LNCAP (cell line): ENCODE measurements at regions not wholly inside any gene's neighbourhood (a gene's known extent, or its start where the extent isn't known, plus 50 kb on each side); places are given as distances from the start of the nearest gene placed in this dataset.

Source experiments
- TF ChIP-seq, protein P1 (sequence below): fragments of 450-650 bp; IDR thresholded peaks from 2 replicates; pipeline ENCODE4 v1.5.1; 2017; ENCODE audit warnings: mild to moderate bottlenecking

DNA sequence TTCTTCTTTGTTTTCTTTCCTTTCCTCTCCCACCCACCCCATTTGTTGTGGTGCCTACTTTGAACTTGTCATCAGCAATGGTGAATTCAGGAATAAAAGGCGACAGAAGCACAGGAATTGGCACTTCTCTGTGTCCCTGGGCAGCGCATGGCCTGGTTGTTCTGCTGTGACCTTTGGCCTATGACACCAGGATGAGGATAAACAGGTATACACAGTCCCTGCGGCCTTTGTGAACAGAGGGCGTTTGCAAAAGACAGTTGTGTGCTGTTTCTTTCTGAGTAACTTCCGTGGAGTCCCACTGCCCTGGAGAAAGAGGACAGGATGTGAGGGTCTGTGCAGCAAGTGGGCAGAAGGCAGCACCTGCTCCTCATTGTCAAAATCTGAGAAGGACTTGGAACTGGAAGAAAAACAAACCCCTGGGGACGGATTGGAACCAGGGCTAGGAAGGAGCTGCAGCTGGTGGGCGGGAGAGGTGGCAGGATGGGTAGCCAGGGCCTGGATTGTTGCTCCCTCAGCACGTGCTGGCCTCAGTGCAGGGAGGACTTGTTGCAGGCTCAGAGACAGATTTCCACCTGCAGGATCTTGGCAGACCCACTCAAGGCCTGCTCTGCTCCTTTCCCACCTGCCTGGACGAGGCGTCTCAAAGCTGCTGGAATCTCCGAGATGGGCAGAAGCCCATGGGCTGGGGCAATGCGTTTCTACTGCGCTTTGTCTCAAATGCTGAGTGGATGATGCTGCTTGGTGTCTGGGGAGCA lies 159.5 kb downstream of the ACKR3 start:
- TF ChIP-seq, protein P1, sequence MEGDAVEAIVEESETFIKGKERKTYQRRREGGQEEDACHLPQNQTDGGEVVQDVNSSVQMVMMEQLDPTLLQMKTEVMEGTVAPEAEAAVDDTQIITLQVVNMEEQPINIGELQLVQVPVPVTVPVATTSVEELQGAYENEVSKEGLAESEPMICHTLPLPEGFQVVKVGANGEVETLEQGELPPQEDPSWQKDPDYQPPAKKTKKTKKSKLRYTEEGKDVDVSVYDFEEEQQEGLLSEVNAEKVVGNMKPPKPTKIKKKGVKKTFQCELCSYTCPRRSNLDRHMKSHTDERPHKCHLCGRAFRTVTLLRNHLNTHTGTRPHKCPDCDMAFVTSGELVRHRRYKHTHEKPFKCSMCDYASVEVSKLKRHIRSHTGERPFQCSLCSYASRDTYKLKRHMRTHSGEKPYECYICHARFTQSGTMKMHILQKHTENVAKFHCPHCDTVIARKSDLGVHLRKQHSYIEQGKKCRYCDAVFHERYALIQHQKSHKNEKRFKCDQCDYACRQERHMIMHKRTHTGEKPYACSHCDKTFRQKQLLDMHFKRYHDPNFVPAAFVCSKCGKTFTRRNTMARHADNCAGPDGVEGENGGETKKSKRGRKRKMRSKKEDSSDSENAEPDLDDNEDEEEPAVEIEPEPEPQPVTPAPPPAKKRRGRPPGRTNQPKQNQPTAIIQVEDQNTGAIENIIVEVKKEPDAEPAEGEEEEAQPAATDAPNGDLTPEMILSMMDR, result no peak

DNA sequence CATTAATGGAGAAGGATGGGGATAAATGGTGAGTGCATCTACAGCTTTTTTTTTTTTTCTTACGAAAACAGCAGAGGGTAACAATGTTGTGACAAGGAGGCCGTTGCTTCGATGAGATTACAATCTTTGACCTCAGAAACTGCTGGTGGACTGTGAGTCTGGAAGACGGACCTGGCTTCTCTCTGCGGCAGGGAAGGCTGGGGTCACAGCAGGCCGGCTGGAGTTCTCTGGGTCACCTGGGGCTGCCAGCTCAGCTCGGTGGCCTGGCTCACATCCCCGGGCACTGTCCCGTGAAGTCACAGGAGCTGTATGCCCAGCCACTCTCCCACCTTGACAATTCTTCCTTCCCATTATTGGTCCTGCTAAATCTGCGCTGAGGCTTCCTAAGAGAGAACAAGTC lies 160.8 kb downstream of the ACKR3 start:
- TF ChIP-seq, protein P1, result no peak

DNA sequence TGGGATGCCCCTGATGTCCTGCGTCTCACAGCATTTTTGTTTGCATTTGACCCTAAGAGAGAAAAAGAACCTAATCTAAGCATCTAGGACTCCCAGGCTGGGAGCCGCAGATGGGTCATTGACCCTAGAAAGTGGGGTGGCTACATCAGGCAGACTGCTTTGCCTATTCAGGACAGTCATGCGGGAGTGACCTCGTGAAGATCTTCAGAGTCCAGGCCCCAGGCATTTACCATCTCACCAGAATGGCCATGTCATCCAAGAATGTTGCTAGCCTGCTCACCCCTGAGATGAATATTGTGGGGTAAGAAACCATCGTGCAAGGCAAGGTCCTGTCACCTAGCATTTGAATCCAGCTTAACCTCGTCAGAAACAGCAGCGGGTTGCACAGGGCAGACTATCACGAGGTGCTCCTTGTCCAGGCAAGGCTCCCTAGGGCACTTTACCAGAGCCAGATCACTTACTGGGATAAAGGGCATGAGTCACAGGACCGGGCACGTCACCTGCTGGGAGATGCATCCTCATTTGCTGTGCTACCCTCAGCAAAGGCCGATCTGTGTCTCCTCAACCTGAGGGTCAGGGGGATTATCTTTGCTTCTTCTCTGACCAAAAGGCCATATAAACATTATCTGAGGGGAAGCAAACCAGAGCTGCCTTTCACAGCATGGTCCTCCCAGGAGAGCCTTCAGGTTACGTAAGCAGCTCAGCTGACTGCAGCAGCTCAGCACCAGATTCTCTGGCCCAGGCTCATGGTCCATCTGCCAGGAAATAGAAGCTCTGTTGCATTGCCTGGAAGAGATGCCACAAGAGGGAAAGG lies 162.3 kb downstream of the ACKR3 start:
- TF ChIP-seq, protein P1, result no peak

DNA sequence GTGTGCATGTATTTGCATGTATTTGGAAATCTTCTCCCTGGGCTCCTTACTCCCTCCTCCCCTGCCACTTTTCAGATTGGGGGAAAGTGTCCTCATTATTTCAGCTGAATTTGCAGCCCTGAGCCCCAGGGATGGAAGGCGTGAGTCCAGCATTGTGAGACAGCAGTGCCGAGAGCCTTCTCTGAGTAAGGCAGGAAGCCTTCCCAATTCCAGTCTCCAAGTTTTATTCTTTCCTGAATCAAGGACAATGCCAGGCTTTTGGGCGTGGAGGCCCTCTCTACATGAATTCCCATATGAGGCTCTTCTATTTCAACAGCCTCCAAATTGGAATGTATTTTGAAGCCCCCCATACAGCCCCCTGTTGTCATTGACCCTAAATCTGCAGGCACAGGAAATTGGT lies 163.5 kb downstream of the ACKR3 start:
- TF ChIP-seq, protein P1, result no peak

DNA sequence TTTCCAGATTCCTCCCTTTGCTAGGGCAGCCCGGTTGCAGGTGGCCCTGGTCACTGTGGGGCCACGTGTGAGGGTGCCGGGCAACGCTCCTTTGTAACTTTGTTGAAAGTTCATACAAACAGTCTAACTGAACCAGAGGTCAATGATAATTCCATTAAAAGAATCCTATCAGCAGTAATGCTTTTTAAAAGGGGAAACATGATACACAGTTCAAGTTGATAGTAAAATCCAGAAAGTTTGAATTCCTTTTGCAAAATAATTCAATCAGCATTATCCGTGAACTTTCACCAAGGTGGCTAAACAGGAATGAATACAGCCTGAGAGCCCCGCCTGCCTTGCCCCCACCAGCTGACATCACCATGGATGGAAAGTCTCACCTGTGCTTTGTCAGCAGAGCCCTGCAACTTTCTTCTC lies 166.2 kb downstream of the ACKR3 start:
- TF ChIP-seq, protein P1, result no peak

DNA sequence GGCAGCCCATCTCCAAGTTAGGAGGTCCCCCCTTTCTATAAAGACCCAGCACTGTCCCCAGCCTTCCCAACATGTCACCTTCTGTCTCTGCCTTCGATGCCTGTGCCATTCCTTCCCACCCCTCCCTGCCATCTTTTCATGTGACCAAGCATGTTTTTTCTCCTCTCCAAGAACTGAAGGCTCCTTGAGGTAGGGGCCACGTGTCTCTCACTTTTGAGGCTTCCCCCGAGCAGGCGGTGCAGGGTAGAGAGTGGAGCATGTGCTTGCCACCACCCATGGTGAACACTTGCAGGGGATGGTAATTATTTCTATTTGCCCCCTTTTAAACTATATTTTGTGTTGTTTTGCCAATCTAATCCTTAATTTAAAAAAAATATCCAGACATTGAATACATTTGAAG lies 168.4 kb downstream of the ACKR3 start:
- TF ChIP-seq, protein P1, result no peak

DNA sequence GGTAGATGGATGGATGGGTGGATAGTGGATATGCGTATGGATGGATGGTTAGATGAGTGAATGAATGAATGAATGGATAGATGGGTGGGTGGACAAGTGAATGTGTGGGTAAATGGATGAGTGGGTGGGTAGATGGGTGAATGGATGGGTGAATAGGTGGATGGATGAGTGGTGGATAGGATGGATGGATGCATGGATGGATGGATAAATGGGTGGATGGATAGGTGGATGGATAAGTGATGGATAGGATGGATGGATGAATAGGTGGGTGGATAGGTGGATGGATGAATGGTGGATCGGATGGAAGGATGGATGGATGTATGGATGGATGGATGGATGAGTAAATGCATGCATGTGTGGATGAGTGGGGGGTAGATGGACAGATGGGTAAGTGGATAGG lies 169.3 kb downstream of the ACKR3 start:
- TF ChIP-seq, protein P1, result no peak
